Inflammatory macrophage treated with lipopolysaccharide for 1 hour (primary cell): ENCODE measurements at regions not wholly inside any gene's neighbourhood (a gene's known extent, or its start where the extent isn't known, plus 50 kb on each side); places are given as distances from the start of the nearest gene placed in this dataset.
"Not testable (repeated sequence)": the region's sequence is repeated elsewhere in the genome, so short reads cannot be mapped to it uniquely, and the experiment has no call there.

Experiments used
- DNase-seq, 2 donors: peaks; one replicate each; pipeline ENCODE4 v3.0.0-alpha.2; 2020 to 2022

- DNase-seq = no peak
Measured at GRCh38 chr5:158514986-158515359, 584.7 kb downstream of the EBF1 start.

- peak in 1 of 2 donors; percentile 18 for DNase-seq
Measured at GRCh38 chr5:158514319-158514985, 585.3 kb downstream of the EBF1 start.

DNA sequence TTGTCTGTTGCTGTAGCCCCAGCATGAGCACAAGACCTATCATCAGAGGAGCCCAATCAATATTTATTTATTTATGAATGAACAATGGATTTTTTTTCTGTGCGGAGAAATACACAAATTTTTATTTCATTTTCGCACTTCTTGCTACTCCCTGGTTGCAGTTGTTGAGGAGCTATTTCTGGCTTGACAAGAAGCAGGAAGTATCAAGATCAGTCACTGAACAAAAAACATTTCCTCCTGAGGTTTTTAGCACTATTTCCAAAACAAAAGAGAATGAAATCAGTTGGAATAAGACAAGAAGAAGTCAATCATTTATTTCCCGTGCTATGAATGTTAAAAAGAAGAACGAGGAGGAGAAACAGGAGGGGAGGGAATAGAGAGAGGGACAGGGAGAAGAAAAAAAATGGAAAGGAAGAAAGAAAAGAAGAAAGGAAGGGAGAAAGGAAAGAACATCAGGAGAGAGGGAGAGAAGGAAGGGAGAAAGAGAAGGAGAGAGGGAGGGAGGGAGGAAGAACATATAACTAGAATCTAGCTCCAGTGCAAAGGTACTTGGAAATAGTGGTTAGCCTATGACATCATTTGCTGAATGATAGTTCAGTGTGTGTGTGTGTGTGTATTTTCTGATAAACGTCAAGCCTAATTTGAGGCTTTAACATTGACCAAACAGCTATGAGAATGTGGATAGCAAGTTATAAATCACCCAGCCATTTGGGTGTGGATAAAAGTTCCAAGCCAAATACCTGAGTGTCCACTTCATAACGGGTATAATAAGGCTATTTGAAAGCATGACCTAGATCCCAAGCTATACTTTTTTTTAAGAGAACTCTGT lies 586.0 kb downstream of the EBF1 start:
- DNase-seq = no peak

- DNase-seq = no peak
Measured at GRCh38 chr5:158511454-158511853, 588.3 kb downstream of the EBF1 start.

GRCh38 chr5:158510479-158510878 lies 589.2 kb downstream of the EBF1 start:
- DNase-seq = no peak

GRCh38 chr5:158506648-158507047 lies 593.1 kb downstream of the EBF1 start:
- DNase-seq = no peak

DNA sequence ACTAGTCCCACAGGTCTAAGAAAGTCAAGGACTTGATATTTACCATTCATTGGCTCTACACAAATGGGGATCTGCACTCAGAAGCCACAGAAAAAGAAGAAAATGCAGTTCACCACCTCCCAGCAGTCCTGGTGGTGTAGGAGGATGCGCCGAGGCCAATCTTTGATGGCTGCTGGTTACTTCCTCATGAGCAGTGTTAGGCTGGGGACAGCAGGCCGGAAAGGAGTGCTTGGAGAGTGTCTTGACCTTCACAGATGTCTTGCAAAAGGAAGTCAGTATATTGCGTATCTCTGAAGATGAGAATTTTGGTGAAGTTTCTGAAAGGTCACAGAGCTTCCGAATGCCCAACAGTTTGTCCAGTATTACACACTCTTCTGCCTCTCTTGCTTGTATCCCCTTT lies 597.0 kb downstream of the EBF1 start:
- peak; percentile 67 to 74 for DNase-seq

DNA sequence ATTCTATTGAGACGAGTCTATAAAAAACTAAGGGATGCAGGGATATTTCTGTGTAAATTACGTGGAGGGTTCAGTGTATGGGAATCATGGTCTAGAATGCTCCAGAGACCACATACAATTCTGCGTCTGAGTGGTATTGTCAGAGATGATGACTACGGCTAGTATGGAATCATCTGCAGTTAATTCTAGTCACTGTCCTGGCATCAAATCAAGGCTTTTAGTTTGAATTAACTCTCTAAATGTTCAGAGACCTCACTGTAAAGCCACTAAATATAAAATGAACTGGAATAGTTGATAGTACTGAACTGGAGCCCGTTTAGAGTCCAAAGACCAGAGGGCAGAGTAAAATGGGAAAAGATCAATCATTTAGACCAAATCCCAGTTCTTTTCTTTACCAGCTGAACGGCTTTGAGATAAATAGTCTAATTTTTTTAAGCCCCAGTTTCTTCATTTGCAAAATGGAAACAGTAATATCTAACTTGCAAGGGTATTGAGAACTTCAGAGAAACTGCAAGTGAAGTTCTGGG lies 599.8 kb downstream of the EBF1 start:
- no peak for DNase-seq

GRCh38 chr5:158499075-158499891 lies 600.4 kb downstream of the EBF1 start:
- DNase-seq = no peak

GRCh38 chr5:158496624-158497023 lies 603.1 kb downstream of the EBF1 start:
- DNase-seq = no peak

DNA sequence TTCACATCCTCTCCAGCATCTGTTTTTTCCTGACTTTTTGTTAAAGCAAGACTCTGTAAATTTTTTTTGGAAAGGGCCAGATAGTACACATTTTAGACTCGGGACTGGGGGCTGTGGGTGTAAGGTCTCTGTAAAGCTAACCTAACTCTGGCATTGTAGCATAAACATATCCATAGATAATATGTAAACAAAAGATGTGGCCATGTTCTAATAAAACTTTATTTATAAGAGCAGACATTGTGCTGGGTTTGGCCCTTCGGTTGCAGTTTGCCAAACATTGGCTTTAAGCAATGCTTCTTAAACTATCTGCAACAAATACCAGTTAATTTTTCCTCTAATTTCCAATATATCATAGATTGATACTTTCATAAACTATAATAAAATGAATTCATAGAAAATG lies 605.2 kb downstream of the EBF1 start:
- DNase-seq = no peak

GRCh38 chr5:158494044-158494443 lies 605.7 kb downstream of the EBF1 start:
- not testable (repeated sequence) for DNase-seq

DNA sequence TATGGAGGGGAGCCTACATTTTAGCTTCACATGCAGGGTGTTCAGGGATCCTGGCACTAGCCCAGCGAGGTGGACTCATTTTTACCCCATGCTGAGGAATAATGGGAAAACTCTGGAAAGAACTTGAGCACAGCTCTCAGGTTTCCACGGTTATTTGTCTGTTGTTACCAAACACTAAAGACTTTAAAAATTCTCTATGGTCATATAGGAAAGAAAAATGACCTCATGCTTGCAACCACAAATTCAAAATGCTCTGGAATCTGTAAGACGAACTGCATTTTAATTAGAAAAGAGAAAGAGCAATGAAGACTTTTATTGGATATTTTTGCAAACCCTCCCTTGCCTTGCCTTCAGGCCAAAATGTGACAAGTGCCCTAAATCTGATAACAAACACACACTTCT lies 606.9 kb downstream of the EBF1 start:
- no peak for DNase-seq

GRCh38 chr5:158492136-158492535 lies 607.6 kb downstream of the EBF1 start:
- DNase-seq = no peak

- DNase-seq = no peak
Measured at GRCh38 chr5:158487664-158488063, 612.1 kb downstream of the EBF1 start.

DNA sequence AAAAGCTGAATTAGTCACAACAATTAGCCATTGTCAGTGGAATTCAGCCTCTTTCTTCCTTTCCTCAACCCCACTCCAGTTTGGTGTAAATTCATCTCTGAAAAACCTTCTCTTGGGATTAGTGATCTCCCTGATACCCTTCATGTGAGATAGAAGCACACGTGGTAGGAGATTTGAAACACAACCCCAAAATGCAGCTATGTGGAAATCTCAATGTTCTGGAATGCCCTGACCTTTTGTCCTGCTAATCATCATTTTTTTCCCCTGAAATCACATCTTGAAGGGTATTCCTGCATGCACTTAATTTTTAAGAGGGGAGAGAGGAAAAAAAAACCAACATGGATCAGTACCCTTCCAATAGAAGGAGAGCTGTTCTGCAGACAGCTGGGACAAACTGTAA lies 612.6 kb downstream of the EBF1 start:
- no peak for DNase-seq

DNA sequence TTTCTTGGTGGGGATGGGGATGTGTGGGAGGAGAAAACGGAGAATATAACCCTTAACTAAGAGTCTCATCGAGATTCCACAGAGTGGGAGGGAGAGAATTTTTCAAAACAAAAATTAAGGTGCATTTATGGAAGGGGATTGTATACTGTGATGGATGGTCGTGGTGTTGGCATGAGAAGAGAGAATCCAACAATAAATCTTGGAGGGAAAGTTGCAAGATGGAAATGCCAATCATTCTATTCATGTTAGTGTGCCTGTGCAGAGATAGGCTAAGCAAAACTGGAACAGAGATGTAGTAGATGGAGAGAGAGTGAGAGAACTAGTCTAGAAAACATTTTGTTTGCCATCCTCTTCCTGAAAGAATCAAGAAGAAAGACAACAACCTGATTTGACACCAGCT lies 613.1 kb downstream of the EBF1 start:
- DNase-seq = no peak

DNA sequence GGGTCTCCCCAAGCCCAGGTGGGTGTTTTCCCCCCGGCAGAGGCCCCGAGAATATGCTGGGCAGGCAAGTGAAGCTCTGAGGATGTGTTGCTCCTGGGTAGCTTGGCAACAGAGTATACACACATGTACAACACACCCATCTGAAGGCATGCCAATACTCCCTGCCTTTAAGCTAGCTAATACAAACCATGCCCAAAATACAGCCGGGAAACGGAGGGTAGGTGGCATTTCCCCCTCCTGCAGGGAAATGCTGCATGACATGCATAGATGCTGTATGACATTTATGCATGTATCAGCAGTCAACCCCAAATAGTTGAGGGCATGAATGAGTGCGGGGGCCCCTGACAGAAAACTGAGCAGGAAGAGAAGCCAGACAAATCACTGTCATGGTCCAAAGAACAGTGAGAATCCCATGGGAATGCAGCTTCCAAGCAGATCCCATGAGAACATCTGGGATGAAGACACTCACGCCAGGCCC lies 614.1 kb downstream of the EBF1 start:
- no peak for DNase-seq

GRCh38 chr5:158485047-158485446 lies 614.7 kb downstream of the EBF1 start:
- no peak for DNase-seq

- no peak for DNase-seq
Measured at GRCh38 chr5:158484150-158484549, 615.6 kb downstream of the EBF1 start.

- DNase-seq = no peak
Measured at GRCh38 chr5:158483281-158483860, 616.3 kb downstream of the EBF1 start.

- DNase-seq = no peak
Measured at GRCh38 chr5:158482125-158482524, 617.6 kb downstream of the EBF1 start.

DNA sequence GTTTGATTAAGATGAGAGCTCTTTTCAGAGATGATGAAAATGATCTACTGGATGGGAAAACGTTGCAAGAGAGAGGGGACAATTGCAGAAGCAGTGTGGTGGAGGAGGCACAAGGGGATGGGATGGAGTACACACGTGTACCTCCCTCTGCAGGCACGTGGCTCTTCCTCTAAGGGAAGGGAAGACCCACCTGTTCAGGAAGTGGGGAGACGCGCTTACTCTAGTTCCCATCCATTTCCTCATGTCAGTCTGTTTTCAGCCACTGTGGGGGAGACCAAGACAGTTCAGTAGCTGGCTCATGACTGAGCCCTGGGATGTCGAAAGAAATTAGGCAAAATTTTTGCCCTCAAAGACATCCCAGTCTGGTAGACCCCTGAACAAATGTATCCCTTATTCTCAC lies 619.2 kb upstream of the CLINT1 start:
- DNase-seq = no peak
